Keratinocyte (primary cell): ENCODE measurements at regions not wholly inside any gene's neighbourhood (a gene's known extent, or its start where the extent isn't known, plus 50 kb on each side); places are given as distances from the start of the nearest gene placed in this dataset.

ENCODE experiments used
- CTCF ChIP-seq, 3 experiments: IDR thresholded peaks in 1 of 3; conservative IDR thresholded peaks in 1 of 3; optimal IDR thresholded peaks in 1 of 3; 2 replicates in 2 of 3; 3 replicates in 1 of 3; pipeline versions ENCODE3 to v1.5.1; 2011; ENCODE audit warnings: low read length in 3 of 3, mild to moderate bottlenecking in 3 of 3, moderate library complexity in 2 of 3, control low read depth in 1 of 3, inconsistent platforms in 1 of 3; ENCODE audit not compliant: insufficient read depth in 2 of 3; ENCODE audit errors: extremely low read depth in 1 of 3
- EZH2 ChIP-seq: IDR thresholded peaks from one replicate; pipeline ENCODE4 v1.6.1; 2012; ENCODE audit warnings: inconsistent platforms, mild to moderate bottlenecking, low read length, moderate library complexity

- TF ChIP-seq CTCF (optimal IDR thresholded peaks at IDR 0.05 in 1 of 3, IDR thresholded peaks at IDR 0.05 in 1 of 3, conservative IDR thresholded peaks at IDR 0.05 in 1 of 3; ENCODE audit: extremely low read depth in 1 of 3, insufficient read depth in 2 of 3, low read length in 3 of 3) (peak; percentile 56 to 79 (median 77)), EZH2 (no peak)
These were observed 158.7 kb downstream of the RAB38 start for GRCh38 chr11:88016392-88017170.
